SKM-1 treated with dmso at 0.1 percent for 144 hours (cell line): ENCODE measurements at regions not wholly inside any gene's neighbourhood (a gene's known extent, or its start where the extent isn't known, plus 50 kb on each side); places are given as distances from the start of the nearest gene placed in this dataset.
A peak's percentile ranks its signal among the peaks of the same experiment; 100 is the strongest.

Source experiments
- DNase-seq: peaks from one replicate; lab custom pipeline; 2025; ENCODE audit not compliant: unreplicated experiment; lab: John Stamatoyannopoulos, UW

DNA sequence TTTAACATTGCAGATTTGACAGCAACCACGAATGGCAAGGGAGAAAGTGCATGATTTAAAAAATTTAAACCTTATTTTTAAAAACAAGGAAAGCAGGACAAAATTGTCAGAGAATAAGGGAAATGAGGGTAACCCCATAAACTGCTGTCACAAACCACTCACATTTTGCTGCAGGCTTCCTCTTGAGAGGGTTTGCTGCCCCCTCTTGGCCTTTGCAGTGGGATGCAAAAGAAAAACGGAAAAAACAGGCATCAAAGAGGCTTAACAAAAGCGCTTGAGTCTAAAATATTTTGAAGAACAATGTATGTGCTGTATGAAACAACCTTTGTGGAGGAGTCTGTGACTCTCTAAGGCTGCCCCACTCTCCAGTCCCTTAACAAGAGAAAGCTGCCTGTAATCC, 91.6 kb downstream of the TMX3 start:
- peak; percentile 60 for DNase-seq

DNA sequence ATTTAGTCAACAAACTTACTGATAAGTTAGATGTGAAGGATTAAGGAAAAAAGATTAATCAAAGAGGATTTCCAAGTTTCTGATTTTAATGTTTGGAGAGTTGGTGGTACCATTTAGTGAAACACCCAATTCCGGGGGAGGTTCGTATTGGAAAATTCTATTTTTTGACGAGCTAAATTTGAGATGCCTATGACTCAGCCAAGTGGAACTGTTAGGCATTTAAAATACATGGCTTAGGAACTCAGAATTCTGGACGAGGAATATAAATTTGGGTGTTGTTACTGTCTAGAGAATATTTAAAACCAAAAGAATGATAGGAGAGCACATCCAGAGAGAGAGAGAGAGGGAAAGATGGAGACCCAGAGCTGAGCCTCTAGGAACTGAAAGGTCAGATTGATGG, 103.6 kb downstream of the TMX3 start:
- no peak for DNase-seq

- DNase-seq: no peak
Measured at GRCh38 chr18:68608851-68609490, 105.9 kb downstream of the TMX3 start.

- no peak for DNase-seq
Measured at GRCh38 chr18:68607852-68608251, 107.1 kb downstream of the TMX3 start.

GRCh38 chr18:68604256-68604655, 110.7 kb downstream of the TMX3 start:
- no peak for DNase-seq

DNA sequence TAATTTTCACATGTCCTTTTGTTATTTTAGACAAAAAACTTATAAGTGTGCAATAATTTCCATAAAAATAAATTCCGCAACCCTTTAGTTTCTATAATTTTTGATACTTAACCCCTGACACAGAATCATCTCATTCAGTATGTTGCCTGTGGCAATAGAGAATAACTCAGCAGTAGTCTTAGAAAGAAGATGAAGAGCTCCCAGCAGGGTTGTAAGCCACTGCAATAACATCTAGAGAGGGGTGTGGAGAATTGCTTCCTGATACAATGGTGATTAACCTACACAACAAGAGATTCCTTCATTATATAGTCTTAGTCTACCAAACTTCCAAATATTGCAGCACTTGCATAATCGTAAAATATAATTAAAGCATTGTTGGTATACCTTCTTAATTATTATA, 118.9 kb downstream of the TMX3 start:
- DNase-seq: no peak

GRCh38 chr18:68588169-68588568, 126.7 kb downstream of the TMX3 start:
- no peak for DNase-seq

- no peak for DNase-seq
Measured at GRCh38 chr18:68583685-68584084, 131.2 kb downstream of the TMX3 start.

- DNase-seq: no peak
Measured at GRCh38 chr18:68574311-68574710, 140.6 kb downstream of the TMX3 start.

GRCh38 chr18:68569936-68570335, 145.0 kb downstream of the TMX3 start:
- no peak for DNase-seq

DNA sequence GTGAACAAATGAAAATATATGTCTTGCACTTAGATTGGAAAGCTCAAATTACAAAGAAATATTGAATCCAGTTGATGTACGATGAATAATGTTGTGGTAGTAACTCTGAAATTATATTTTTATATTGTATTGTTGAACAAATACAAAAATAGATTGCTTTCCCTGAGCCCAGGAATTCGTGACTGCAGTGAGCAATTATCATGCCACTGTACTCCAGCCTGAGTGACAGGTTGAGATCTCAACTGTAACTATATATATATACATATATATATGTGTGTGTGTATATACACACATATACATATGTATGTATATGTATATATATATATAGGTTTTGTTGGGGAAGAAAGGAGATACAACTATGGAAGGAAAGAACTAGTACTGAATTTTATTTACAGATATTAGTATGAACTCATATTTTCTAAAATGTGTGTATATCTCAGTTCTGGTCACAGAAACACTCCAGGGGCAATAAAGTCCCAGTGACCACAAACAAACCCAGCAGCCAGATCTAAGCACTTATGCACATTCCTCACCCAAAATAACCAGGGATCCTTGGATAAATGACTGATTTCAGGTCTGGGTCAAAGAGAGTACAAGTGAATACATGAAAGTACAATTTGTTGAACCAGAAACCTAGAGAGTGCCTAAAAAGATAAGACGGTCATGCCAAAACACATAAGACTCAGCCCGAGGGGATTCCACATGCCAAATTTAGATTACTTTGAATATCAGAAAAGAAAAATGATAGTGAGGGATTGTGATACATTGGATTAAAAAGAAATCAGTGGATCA, 146.3 kb downstream of the TMX3 start:
- DNase-seq: no peak

DNA sequence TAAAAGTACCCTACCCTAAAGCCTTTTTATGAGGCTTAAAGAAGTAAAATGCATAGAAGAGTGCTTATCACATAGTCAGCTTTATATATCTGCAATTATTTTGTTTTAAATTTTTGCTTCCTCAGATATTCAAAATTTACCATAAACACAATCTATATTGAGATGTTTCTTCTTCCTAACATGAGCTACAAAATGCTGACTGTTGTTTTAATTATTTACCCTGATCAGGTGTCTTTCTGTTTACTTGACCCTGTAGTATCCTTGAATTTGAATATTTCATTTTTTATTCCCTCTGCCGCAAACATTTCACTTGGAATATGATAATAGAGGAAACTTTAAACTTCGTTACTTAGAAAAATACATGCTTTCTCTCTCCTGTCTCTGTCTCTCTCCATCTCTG, 147.9 kb downstream of the TMX3 start:
- no peak for DNase-seq

GRCh38 chr18:68564961-68565360, 149.9 kb downstream of the TMX3 start:
- no peak for DNase-seq

GRCh38 chr18:68564351-68564750, 150.6 kb downstream of the TMX3 start:
- DNase-seq: no peak

DNA sequence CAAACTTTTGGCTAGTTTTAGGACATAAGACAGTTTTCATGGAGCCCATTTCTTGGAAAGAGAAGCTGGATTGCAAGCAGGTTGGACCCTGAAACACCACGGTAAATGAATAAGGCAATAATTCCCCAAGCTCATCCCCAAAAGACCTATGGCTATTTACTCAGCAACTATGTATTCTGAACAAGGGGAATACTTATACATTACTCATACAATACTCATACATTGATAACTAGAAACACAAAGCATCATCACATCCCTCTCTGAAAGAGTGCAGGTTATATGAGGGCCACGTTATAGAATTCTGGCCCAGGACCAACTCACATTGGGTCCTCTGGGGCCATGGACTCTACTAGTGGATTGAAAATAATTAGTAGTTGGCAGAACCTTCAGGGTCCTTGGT, 154.8 kb downstream of the TMX3 start:
- no peak for DNase-seq

DNA sequence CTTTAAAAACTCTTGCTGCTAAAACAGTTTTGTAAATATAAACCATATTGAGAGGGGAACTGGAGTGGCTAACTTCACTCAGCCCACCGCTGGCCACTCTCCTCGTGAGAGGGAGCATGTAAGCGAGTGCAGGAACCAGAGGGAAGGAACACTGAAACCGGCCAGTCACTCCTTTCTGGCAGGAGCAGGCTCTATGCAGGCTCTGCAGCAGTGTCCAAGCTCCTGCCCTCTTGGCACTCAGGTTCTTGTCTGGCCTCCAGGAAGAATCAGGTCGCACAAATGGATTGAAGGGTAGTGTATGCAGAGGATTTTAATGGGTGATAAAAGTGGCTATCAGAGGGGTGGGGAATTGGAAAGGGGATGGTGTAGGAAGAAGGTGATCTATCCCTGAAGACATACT, 157.7 kb downstream of the TMX3 start:
- no peak for DNase-seq

DNA sequence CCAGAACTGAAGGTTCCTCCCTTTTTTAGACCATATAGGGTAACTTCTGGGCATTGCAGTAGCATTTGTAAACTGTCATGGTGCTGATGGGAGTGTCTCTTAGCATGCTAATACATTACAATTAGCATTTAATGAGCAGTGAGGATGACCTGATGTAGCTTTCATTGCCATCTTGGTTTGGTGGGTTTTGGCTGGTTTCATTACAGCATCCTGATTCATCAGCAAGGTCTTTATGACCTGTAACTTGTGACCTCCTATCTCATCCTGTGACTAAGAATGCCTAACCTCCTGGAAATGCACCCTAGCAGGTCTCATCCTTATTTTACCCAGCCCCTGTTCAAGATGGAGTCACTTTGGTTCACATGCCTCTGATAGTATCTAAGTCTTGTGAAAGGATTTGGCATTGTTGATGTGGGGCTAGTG, 159.0 kb downstream of the TMX3 start:
- no peak for DNase-seq

GRCh38 chr18:68548904-68549870, 165.7 kb downstream of the TMX3 start:
- DNase-seq: no peak

- DNase-seq: no peak
Measured at GRCh38 chr18:68543344-68543743, 171.6 kb downstream of the TMX3 start.

- DNase-seq: no peak
Measured at GRCh38 chr18:68542846-68543245, 172.1 kb downstream of the TMX3 start.

GRCh38 chr18:68533641-68534040, 181.3 kb downstream of the TMX3 start:
- no peak for DNase-seq
